Stimulated activated CD4-positive, alpha-beta T cell treated with anti-CD3 and anti-CD28 coated beads, Interleukin-1b, Interleukin-23, amount 100 ng/mL, for 1 hour (primary cell): ENCODE measurements at regions not wholly inside any gene's neighbourhood (a gene's known extent, or its start where the extent isn't known, plus 50 kb on each side); places are given as distances from the start of the nearest gene placed in this dataset.

Experiments
- DNase-seq, 2 donors: peaks; one replicate each; pipeline ENCODE4 v3.0.0-alpha.2; 2020; ENCODE audit warnings: low read depth in 2 of 2

DNA sequence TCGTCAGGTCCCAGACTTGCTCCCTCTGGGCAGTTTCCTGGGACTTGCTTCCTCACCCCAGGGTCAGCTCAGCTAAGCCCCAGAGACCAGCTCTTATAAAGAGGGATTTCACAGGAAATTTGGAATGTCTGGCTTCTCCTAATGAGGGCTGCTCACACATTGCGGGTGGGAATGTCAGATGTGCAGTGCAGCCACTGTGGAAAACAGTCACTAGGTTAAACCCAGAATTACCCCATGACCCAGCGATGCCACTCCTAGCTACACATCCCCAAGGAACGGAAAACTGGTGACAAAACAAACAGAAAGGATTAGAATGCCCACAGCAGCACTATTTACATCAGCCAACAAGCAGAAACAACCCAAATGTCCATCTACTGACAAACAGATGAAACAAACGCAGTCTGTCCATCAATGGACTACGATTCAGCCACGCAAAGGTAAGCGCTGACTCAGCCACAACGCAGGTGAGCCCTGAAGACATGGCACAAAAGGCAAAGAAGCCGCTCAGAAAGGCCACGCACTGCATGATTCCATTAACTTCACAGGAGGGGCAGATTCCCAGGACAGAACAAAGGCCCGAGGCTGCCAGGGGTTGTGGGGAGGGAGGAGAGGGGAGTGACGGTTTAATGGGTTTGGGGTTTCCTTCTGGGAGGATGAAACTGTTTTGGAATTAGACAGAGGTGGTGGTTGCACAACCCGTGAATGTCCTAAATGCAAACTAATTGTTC is 63.0 kb downstream of the NCOR2 start:
- DNase-seq, result no peak

DNA sequence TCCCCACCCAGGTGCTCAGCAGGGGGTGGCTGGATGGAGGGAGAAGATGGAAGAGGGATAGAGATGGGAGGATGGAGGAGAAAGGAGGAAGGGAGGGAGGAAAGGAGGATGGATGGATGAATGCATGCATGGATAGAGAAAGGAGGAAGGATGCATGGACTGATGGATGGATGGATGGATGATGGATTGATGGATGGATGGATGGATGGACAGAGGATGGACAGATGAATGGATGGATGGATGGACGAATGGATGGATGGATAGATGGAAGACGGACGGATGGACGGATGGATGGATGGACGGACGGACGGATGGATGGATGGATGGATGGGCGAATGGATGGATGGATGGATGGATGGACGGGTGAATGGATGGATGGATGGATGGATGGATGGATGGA is 64.1 kb downstream of the NCOR2 start:
- no peak for DNase-seq

DNA sequence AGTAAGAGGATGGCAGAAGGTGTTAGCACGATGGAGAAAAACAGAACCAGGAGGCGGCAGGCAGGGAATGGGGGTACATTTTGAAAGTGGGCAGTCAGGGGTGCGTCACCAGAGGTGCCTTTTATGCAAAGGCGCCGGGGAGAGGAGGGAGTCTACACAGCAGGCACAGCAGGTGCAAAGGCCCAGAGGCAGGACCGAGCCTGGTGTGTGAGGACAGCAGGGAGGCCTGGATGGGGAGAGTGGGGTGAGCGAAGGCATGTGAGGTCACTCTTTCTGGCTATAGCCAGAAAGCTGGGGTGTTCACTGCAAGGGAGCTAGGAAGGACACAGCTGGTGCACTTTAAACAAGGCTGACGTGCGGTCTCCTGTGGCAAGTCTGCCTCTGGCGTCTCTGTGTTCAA is 65.0 kb downstream of the NCOR2 start:
- no peak for DNase-seq

DNA sequence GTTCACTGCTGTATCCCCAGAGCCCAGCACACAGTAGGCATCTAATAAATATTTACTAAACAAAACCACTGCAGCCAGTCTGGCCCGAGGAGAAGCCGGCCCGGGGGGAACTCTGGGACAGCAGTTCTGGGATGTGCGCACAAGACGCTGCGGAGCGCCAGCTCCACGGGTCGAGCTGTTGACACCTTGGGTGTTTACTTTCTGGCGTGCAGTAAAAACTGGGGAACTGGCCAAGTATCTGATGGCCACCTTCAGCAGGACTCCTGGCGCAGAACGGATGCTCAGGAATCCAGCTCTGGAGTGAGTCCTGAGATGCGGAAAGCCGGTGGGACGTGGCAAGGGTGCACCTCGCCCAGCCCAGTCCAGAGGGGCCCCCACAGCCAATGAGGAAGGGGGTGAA is 65.6 kb downstream of the NCOR2 start:
- no peak for DNase-seq

DNA sequence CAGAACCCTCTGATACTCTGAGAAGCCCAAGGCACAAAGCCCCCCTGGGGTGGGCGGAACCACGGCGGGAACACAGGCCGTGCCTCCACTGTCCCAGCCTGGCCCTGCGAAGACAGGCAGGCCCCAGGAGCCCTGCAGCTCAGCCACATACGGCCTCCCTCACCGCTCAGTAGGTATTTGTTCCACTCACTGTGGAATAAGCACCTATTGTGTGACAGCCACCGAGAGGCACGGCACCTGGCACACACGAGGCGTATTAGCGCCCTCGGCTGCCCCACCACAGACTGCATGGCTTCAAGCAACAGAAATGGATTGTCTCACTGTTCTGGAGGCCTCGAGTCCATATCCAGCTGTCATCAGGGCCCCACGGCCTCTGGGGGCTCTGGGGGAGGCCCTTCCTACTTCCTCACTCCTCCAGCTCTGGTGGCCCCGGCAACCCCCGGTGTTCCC is 66.3 kb downstream of the NCOR2 start:
- DNase-seq, result no peak

DNA sequence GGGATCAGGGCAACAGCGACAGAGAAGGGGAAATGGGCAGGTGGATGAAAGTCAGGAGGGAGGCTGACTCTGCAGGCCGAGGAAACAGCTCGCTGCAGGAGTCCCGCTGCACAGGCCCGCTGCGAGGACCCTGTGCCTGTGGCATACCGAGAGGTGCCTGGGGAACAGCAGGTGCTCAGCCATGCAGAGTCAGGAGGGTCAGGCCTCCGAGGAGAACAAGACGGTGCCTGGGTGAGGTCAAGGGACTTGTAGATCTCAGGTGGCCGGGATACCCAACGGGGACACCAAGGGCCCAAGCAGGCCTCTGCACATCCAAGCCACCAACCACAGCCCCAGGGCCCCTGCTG is 67.5 kb downstream of the NCOR2 start:
- DNase-seq, result no peak

DNA sequence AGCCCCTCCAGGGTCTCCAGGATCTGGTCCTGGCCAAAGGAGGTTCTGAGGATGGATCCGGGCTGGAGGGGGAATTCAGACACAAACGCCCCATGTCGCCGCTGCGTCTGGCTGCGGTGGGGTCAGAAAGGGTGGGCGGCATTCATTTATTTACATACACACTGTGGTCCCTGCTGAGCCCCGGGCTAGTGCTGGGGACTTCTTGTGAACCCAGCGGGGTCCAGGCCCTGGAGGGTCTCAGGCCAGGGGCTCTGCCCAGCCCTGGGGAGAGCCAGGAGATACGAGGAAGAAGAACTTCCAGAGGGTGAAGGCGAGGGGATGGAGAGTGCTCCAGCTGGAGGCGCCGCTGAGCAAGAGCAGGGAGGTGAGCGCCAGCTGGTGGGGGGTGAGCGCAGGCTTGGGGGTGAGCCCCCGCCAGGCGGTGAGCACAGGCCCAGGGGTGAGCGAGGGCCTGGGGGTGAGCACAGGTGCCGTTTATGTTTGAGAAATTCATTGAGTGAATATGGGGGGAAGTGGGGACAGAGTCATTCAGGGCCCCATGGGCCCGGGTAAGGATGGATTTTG is 68.1 kb downstream of the NCOR2 start:
- no peak for DNase-seq

DNA sequence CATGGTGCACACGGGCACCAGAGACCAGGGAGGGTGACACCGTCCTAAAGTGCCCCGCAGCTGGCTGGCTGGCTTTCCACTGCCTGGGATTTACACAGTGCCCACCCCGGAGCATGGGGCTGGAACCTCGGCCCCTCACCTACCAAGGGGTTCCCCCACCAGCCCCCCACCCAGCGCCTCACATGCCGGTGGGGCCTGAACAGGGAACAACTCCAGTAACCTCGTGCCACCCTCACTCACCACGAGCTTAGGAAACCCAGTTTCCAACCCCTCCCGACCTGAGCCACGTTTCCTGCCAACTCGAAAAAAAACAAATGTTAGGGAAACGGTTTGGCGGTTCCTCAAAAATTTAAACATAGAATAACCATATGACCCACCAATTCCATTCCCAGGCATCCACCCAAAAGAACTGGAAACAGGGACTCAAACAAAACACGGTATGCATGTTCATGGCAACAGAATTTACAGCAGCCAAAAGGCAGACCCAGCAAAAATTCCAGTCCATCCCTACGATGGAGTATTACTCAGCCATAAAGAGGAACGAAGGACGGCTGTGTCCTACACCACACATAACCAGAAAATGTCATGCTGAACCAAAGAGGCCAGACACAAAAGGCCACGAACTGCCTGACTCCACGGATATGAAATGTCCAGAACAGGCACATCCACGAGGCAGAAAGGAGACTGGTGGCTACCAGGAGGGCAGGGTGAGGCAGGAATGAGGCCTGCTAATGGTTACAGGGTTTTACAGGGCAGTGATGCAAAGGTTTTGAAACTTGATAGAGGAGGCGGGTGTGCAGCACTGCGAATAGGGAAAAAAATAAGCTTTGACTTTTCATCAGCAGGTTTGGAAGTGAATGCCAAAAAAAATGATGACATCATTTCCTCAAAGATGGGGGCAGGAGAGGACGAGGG is 68.9 kb downstream of the NCOR2 start:
- no peak for DNase-seq

DNA sequence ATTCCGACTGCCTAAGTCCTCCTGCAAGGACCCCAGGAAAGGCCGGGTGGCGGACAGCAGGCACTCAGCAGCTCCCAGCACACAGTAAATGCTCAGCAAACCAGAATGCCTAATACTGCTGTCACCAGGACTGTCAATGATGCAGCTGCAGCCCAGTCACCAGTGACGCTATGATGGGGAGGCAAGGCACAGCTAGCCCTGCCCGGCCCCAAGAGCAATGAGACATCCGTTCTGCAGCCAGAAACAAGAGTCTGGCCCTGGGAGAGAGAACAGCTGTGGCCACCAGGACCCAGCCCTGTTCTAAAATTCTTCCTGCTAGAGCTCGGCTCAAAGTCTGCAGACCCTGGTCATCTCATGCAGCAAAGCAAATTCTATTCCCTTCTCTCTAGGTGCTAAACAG is 69.8 kb downstream of the NCOR2 start:
- DNase-seq, result no peak

DNA sequence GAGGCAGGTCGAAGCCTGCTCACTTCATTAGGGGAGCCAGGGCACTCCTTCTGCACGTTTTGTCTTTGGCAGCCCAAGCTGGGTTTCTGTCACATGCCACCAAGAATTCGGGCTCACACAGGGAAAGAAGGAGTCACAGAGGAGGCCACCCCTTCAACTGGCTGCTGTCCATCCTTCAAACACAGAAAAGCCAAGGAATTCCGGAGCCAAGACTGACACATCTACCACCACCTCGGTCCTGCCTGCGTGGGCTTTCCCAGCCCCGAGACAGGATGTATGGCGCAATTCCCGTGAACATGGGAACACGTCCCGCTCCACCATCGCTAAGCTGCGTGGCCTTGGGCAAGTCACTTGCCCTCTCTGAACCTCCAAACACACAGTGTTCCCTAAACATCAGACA is 70.4 kb downstream of the NCOR2 start:
- no peak for DNase-seq

DNA sequence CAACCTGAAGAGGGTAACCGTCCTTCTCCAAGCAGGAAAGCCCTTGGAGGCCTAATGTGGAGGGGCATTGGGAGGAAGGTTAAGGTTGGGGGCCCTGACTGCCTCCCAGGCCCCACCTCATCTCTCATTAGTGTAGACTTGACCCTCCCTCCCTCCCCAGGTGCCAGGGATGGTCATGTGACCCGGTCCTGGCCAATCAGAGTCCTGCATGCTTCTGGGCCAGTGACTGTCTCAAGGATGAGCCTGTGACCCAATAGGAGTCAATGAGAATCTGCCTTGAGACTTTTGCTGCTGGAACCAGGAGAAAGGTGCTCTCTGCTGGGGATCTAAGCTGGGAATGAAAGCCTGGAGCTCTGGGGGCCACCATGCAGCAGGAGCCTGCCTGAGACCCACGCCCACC is 70.8 kb downstream of the NCOR2 start:
- DNase-seq, result no peak

DNA sequence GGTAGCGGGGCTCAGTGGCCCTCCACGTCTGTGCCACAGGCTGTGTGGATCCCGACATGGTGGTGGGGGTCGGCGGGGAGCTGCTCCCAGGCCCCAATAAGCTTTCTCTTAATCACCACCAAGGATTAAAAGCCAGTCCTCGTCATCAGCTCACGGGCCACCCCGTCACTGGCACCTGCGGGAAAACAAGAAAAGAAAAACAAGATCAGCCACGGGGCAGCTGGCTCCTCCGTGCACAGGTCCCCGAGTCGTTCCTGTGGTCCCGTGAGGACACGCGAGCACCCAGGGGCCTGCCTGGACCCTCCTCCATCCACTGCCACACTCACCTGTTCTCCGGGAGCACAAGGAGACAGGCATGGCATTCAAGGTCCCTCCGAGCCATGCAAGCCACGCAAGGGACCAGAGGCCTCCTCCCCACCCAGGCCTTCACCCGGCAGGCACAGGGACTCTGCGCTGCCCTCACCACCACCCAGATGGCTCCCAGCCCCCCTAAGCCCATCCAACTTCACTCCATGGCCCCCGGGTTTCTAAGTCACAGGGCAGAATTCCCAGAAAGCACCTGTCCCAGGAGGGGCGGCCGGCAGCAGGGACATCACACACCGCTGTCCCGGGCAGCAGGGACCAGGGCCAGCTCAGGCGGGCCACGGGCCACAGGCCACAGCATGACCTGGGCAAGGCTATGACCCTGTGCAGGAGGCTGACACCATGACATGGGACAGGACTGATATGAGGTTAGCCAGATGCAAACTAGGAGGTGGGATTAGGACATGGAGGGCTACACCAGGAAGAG is 72.0 kb downstream of the NCOR2 start:
- DNase-seq, result no peak

DNA sequence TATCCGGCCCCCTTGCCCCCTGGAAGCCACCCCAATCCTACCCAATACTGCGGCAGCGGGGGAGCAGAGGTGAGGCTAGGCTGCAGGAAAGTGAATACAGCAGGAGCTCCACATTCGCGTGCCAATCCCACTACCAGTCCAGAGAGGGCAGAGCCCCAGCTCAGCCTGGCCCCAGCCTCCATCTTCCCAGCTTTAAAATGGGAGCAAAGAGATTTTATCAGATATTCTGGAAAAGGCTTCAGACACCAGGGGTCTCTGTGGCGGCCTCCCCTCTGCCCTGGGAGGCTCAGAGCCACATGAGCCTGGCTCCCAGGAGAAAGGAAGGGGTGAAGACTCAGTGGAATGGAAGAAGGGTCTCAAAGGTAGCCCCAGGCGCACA is 72.7 kb downstream of the NCOR2 start:
- DNase-seq, result no peak

DNA sequence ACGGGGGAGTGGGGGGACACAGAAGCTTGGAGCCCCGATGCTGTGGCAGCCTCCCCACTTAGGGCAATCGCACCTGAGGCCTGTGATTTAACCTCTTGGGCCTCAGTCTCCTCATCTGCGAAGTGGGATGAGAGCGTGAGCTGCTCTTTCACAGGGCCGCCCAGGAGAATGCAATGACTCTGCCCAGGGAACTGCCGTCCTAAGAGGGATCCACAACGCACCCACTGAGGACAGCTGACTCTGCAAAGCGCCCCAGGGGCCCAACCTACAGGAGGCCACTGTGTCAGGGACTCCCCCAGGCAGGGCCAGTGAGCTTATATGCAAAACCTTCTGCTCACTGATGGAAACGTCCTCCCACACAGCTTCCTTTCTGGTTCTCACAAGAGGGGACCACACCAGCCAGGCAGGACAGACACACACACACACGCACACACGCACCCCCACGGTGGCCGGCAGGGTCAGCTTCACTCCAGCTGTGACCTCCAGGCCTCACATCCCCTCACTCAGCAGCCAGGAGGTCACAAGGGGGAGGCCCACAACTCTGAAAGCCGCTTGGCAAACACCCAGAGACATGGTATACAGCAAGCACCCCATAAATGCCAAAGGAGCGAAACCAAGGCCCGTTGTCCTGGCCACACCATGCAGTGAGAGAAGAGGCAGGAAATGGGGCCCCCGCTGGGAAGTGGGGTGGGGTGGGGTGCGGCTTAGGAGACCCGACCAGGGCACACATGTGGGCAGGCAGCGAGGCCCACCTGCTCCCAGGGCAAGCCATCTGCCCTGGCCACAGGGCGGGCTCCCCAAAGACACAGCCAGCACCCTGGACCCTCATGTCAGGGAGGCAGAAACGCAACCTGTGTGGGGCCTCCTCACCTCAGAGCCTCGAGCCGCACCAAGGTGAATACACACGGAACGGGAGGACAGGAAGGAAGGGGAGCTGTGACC is 73.3 kb downstream of the NCOR2 start:
- DNase-seq, result peak in 1 of 2 donors; percentile 13

DNA sequence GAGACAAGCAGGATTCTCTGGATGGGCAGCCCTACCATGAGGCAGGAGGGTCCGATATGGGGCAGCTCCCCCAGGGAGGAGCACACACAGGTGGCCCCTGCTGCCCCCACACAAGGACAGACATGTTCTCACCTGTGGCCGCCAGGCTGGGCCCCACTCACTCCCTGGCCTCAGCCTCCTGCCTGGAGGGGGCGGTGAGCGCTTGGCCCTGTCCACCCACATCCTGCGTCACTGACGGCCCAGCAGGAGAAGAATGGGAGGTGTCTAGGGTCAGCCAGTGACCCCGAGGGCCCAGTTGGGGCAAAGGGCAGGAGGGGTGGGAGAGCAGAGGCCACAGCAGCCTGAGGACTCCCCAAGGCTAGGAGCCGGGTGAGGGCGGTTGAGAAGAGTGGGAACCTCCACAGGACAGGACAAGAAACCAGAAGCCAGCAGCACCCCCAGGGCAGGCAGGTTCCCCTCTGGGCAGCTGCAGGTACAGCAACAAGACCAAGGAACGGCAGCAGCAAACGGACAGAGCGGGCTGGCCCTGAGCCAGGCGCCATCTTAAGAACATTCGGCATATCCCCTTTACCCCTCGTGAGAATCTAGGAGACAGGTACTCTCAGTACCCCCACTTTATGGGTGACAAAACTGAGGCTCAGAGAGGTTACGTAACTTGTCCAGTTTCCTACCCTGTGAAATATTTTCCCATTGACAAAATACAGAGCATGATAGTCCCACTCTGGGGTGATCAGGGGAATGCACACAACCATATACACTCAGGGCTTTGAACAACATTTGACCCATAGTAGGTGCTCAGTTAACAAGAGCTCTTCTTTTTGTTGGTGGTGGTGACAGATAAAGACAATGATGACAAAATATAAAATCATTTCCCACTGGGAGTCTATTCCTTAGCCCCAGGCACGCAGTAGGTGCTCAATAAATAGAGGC is 74.3 kb downstream of the NCOR2 start:
- no peak for DNase-seq

DNA sequence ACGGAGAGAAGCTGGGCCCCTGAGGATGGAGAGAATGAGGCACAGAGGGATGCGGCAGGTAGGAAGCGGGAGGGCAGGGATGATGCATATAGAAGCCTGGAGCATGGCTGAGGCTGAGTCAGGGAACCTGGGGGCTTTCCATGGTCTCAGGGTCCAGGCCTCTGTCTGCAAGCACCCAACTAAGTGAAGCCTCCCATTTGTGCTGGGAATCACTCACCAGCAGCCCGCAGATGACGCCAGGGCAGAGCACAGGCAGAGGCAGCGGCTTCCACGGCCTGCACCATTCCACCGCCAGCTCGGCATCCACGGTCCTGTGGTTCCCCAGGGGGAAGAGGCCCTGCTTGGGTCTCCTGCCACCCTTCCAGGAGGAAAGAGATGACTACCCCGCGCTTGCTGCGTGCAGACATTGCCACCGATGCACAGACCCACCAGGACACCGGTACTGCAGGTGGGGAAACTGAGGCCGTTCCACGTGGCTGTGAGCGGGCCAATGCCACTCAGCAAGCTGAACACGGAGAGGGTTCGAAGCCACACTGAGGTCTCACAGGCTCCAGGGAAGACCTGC is 75.5 kb downstream of the NCOR2 start:
- DNase-seq, result no peak

DNA sequence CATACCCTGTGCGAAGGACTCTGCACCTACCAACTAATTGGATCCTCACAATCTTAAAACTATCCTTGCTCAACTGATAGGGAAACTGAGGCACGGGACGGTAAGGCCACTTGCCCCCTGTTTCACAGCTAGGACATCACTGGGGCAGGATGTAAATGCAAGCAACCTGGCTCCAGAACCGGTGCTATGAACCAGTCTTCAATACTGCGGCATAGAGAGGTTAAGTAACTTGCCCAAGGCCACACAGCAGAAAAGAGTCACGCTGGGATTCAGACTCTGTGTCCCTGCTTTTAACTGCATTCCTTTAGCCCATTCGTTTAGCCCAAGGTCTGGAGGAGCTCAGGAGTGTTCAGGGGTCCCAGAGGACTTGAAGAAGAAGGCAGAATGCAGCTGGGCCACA is 76.1 kb downstream of the NCOR2 start:
- no peak for DNase-seq

DNA sequence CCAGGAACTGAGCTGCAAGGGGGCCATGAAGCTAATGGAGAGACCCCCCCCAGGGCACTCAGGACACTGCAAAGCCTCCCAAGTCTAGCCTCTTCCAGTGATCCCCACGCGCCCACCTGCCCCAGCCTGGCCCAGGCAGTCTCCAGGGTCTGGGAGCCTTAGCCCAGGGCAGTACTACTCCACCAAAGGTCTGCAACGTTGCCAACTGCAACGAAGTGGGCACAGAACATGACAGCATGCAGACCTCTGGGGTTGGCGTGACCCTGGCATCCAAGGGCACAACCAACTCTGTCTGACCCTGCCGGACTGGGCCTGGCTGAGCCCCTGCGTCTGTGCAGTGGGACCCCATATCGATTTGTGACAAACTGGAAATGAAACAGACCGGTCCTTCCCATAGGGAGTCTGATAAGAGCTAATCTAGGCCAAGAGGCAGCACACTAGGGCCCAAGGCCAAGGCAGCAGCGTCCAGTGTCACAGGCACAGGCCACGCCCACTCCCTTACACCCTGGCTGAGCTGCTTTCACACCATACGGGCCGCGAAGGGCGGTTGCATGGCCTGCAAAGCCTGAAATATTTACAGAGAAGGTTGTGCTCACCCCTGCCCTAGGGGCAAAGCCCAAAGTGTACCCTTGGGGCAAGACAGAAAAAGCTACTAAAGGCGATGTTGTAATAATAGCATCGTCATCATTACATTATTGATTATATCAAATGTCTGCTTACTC is 76.7 kb downstream of the NCOR2 start:
- DNase-seq, result no peak
